H1 (cell line): ENCODE measurements at regions not wholly inside any gene's neighbourhood (a gene's known extent, or its start where the extent isn't known, plus 50 kb on each side); places are given as distances from the start of the nearest gene placed in this dataset.

Experiments
- BACH1 ChIP-seq: IDR thresholded peaks from 2 replicates; pipeline ENCODE4 v1.6.1; 2012; ENCODE audit warnings: low read length, improper control_type of control experiment
- BCL11A ChIP-seq, 2 experiments: IDR thresholded peaks; one replicate each; pipeline ENCODE4 v1.6.1; 2011; ENCODE audit warnings: low read depth in 2 of 2, low read length in 2 of 2, mild to moderate bottlenecking in 2 of 2
- EGR1 ChIP-seq: IDR thresholded peaks from 2 replicates; pipeline ENCODE4 v1.6.1; 2011; ENCODE audit warnings: low read depth, low read length, borderline replicate concordance
- RAD21 ChIP-seq, 2 experiments: IDR thresholded peaks in 1 of 2; conservative IDR thresholded peaks in 1 of 2; 2 replicates each; pipeline ENCODE4 v1.6.1; 2011; ENCODE audit warnings: low read depth in 2 of 2, low read length in 2 of 2, improper control_type of control experiment in 1 of 2, inconsistent platforms in 1 of 2, mild to moderate bottlenecking in 1 of 2, moderate library complexity in 1 of 2
- RFX5 ChIP-seq: IDR thresholded peaks from 2 replicates; pipeline ENCODE4 v1.6.1; 2011; ENCODE audit warnings: low read depth, low read length, improper control_type of control experiment, borderline replicate concordance
- RNF2 ChIP-seq: fragments of 200-900, 300-1000 bp; sonication (generic); IDR thresholded peaks from 2 replicates; pipeline ENCODE4 v1.7.1; 2016; ENCODE audit warnings: borderline replicate concordance, low read depth, mild to moderate bottlenecking, antibody characterized with exemption, low read length; ENCODE audit not compliant: poor library complexity, severe bottlenecking; ENCODE audit errors: missing control alignments
- SP1 ChIP-seq: IDR thresholded peaks from 2 replicates; pipeline ENCODE4 v1.6.1; 2011; ENCODE audit warnings: low read depth, low read length
- TBP ChIP-seq: IDR thresholded peaks from 2 replicates; pipeline ENCODE4 v1.6.1; 2011; ENCODE audit warnings: low read depth, low read length, improper control_type of control experiment
- YY1 ChIP-seq: IDR thresholded peaks from 2 replicates; pipeline ENCODE4 v1.6.1; 2011; ENCODE audit warnings: low read depth, mild to moderate bottlenecking, low read length
- ZNF274 ChIP-seq: IDR thresholded peaks from 2 replicates; pipeline ENCODE4 v1.7.0; 2012; ENCODE audit warnings: low read length, borderline replicate concordance; ENCODE audit errors: extremely low read depth
- TF ChIP-seq, protein P1 (sequence below): IDR thresholded peaks from 2 replicates; pipeline ENCODE4 v1.6.1; 2012; ENCODE audit warnings: low read length, inconsistent platforms

DNA sequence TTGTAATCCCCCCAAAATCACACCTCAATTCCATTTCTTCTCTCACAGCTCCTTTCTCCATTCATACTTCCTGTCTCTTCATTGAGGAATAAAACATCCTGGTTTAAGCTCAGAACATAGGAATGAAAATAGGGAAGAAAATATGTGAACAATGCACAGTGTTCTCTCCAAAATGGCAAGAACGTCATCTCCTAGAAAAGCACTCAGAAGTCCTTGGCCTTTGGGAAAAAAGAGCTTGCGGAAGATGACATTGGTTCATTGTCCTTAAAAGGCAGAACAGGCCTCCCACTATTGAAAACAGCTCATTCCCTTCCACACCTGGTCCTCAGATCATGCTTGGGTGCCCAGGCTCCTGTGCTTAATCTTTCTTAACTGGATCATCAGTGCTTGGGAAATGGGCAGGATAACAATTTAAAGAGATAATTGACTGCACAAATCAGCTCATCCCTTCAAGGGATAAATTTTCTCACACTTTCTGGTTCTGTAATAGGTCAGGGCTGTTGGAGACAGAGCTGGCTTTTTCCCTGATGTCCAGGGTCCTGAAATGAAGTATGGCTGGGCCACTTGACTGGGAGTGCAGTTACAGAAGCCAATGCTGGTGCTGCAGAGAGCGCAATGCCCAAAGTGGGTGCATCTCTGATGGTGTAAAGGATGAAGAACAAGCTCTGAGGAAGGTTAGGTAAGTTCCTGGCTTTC lies 69.2 kb downstream of the MARCHF4 start (continued):
- TF ChIP-seq, protein P1, sequence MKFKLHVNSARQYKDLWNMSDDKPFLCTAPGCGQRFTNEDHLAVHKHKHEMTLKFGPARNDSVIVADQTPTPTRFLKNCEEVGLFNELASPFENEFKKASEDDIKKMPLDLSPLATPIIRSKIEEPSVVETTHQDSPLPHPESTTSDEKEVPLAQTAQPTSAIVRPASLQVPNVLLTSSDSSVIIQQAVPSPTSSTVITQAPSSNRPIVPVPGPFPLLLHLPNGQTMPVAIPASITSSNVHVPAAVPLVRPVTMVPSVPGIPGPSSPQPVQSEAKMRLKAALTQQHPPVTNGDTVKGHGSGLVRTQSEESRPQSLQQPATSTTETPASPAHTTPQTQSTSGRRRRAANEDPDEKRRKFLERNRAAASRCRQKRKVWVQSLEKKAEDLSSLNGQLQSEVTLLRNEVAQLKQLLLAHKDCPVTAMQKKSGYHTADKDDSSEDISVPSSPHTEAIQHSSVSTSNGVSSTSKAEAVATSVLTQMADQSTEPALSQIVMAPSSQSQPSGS, result no peak
- TF ChIP-seq BCL11A (IDR thresholded peaks at IDR 0.05; ENCODE audit: low read depth in 2 of 2, low read length in 2 of 2), result no peak
- TF ChIP-seq SP1, result no peak
- TF ChIP-seq BACH1, result no peak
- TF ChIP-seq EGR1, result no peak
- no peak for TF ChIP-seq RFX5
- TF ChIP-seq RAD21 (IDR thresholded peaks at IDR 0.05 in 1 of 2, conservative IDR thresholded peaks at IDR 0.05 in 1 of 2; ENCODE audit: low read depth in 2 of 2, low read length in 2 of 2), result no peak
- no peak for TF ChIP-seq TBP
- TF ChIP-seq YY1, result no peak
- no peak for TF ChIP-seq ZNF274
- no peak for TF ChIP-seq RNF2
